ENCODE measurements at regions not wholly inside any gene's neighbourhood (a gene's known extent, or its start where the extent isn't known, plus 50 kb on each side); places are given as distances from the start of the nearest gene placed in this dataset.
A peak's percentile ranks its signal among the peaks of the same experiment; 100 is the strongest.

DNA sequence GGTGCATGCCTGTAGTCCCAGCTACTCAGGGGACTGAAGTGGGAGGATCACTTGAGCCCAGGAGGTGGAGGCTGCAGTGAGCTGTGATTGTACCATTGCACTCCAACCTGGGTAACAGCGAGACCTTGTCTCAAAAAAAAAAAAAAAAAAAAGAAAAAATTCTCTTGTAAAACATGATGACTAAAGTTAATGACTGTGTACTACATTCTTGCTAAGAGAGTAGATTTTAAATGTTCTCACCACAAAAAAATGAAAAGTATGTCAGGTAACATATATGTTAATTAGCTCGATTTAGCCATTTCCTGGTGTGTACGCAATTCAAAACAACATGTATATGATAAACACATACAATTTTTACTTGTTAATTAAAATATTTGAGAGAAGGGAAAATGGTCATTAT, 480.7 kb upstream of the RGS6 start:
- intact Hi-C loops (cut with DNase I), result no loop called here
- Histone ChIP-seq H3K9me3 (no peaks in the 10 kb centered on the region), H3K27me3 (no peaks in the 10 kb centered on the region), H3K4me1 (peaks cover 0 to 24% (median 12%) of the 10 kb centered on the region in 3 donors), H3K36me3 (no peaks in the 10 kb centered on the region), H3K27ac (no peak overlapping the region), H3K4me3 (no peak overlapping the region)
- no peak for FAIRE-seq
- DNase-seq, result no peak
- no peak for ATAC-seq
- WGBS, 2 donors, result 88 to 90% methylated on average over 3 of the region's 3 CpGs
- TF ChIP-seq, protein P1, sequence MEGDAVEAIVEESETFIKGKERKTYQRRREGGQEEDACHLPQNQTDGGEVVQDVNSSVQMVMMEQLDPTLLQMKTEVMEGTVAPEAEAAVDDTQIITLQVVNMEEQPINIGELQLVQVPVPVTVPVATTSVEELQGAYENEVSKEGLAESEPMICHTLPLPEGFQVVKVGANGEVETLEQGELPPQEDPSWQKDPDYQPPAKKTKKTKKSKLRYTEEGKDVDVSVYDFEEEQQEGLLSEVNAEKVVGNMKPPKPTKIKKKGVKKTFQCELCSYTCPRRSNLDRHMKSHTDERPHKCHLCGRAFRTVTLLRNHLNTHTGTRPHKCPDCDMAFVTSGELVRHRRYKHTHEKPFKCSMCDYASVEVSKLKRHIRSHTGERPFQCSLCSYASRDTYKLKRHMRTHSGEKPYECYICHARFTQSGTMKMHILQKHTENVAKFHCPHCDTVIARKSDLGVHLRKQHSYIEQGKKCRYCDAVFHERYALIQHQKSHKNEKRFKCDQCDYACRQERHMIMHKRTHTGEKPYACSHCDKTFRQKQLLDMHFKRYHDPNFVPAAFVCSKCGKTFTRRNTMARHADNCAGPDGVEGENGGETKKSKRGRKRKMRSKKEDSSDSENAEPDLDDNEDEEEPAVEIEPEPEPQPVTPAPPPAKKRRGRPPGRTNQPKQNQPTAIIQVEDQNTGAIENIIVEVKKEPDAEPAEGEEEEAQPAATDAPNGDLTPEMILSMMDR (IDR thresholded peaks at IDR 0.05), result no peak

DNA sequence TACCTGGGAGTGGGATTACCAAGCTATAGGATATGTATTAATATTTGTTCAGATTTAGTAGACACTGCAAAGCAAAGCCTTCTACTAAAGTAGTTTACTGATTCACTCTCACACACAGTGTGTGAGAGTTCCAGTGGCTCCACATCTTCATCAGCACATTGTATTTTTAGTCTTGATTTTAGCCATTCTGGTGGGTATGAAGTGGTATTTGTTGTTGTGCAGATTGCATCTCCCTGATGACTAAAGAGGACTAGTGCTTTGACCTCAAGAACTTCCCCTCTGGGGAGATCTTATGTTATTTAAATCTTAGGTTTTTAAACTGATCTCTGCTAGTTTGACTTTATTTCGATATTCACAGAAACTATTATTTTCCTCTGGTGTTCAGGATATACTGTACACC, 479.7 kb upstream of the RGS6 start:
- DNase-seq (no peak), ATAC-seq (no peak), FAIRE-seq (no peak)
- TF ChIP-seq, protein P1 (IDR thresholded peaks at IDR 0.05), result no peak
- no peaks in the 10 kb centered on the region for H3K36me3 ChIP-seq
- no peak overlapping the region for H3K27ac ChIP-seq
- no peaks in the 10 kb centered on the region for H3K27me3 ChIP-seq
- WGBS, 2 donors, result 96 to 98% methylated on average over 1 of the region's 1 CpG
- H3K9me3 ChIP-seq, result no peaks in the 10 kb centered on the region
- H3K4me1 ChIP-seq, result peaks cover 0 to 24% (median 12%) of the 10 kb centered on the region in 3 donors
- intact Hi-C loops (cut with DNase I), result no loop called here
- H3K4me3 ChIP-seq, result no peak overlapping the region

DNA sequence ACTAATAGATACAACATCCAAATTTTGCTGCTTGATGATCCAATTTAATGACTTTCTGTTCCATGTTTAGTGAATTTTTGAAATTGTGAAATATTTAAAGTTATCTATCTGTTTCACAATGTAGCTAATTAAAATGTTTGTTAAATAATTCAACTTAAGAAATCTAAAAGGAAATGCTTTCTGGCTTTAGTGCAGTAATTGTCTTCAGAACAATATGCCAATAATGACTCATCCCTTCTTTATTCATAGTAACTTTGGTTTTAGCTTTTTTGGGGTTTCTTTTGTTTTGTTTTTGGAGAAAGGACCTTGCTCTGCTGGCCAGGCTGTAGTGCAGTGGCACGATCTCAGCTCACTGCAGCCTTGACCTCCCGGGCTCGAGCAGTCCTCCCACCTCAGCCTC, 479.2 kb upstream of the RGS6 start:
- ATAC-seq (no peak), FAIRE-seq (no peak), DNase-seq (no peak)
- H3K4me1 ChIP-seq, result peaks cover 0 to 24% (median 12%) of the 10 kb centered on the region in 3 donors
- H3K9me3 ChIP-seq, result no peaks in the 10 kb centered on the region
- H3K27ac ChIP-seq, result no peak overlapping the region
- intact Hi-C loops (cut with DNase I), result no loop called here
- H3K4me3 ChIP-seq, result no peak overlapping the region
- TF ChIP-seq, protein P1 (IDR thresholded peaks at IDR 0.05), result no peak
- H3K27me3 ChIP-seq, result no peaks in the 10 kb centered on the region
- H3K36me3 ChIP-seq, result no peaks in the 10 kb centered on the region
- 92 to 96% methylated on average over 3 of the region's 3 CpGs for WGBS, 2 donors

DNA sequence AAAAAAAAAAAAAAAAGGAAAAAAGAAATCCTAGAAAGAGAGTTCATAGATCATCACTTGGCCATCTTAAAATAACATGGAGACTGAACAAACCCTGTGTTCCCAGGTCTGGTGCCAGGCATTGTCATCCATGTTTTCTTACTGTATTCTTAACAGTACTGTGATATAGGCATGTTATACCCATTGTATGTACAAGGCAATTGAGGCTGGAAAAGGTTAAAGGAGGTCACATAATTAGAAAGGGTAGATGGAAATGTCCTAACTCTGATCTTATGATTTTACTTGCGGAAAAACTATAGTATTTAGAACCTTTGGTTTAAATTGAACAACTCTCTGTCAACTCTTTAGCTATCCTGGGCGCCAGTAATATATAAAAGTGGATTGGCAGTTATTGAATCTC, 478.2 kb upstream of the RGS6 start:
- no peak for FAIRE-seq
- Histone ChIP-seq H3K27me3 (no peaks in the 10 kb centered on the region), H3K4me3 (no peak overlapping the region), H3K9me3 (no peaks in the 10 kb centered on the region), H3K4me1 (peaks cover 0 to 20% (median 7%) of the 10 kb centered on the region in 3 donors), H3K27ac (no peak overlapping the region), H3K36me3 (no peaks in the 10 kb centered on the region)
- TF ChIP-seq, protein P1 (IDR thresholded peaks at IDR 0.05), result no peak
- intact Hi-C loops (cut with DNase I), result no loop called here
- 73 to 98% methylated on average over 2 of the region's 2 CpGs for WGBS, 2 donors
- no peak for DNase-seq
- ATAC-seq, result no peak

DNA sequence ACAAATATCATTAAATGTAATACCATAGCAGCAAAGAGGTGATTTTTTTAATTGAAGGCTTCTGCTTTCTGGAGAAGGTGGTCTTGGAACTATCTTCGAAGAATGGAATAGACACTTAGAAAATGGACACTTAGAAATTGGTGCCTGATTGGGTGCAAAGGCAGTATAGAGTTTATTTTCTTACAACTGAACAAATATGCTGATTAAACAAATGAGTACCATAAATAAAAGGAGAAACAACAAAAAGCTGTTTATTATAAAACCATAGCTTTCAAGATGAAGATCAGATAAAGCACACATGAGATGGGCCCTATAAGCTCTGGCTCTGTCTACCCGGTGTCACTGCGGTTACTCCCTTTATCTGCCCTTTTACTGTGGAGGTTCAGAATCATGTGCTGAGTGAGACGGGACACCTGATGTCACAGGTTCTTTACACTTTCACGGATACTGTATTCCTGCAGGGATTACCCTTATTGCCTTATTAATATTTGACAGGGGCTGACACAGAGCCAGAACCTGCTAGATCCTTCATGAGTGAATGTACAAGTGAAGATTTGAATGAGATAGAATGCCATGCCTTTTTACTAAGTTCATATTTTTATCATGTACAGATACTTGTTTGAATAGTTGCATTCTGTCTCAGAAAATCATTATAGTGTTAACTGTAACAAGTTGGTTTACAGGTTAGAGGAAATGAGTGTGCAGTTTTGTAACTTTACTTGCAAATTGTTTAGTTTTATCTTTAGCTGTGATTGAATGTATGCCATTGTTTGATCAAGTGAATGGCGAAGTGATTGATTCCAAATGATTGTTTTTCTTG, 477.5 kb upstream of the RGS6 start:
- FAIRE-seq, result no peak

More for the DNA sequence above, 477.5 kb upstream of the RGS6 start:
- no peak for DNase-seq
- Histone ChIP-seq H3K4me1 (peaks cover 0 to 18% (median 7%) of the 10 kb centered on the region in 3 donors), H3K27ac (no peak overlapping the region), H3K27me3 (no peaks in the 10 kb centered on the region), H3K36me3 (no peaks in the 10 kb centered on the region), H3K4me3 (no peak overlapping the region), H3K9me3 (no peaks in the 10 kb centered on the region)
- intact Hi-C loops (cut with DNase I), result no loop called here
- TF ChIP-seq, protein P1 (IDR thresholded peaks at IDR 0.05), result no peak
- 36 to 38% methylated on average over 6 of the region's 6 CpGs for WGBS, 2 donors
- peak in 3 of 4 donors; percentile 30 to 59 (median 35) for ATAC-seq
